H9 (cell line): ENCODE measurements at regions not wholly inside any gene's neighbourhood (a gene's known extent, or its start where the extent isn't known, plus 50 kb on each side); places are given as distances from the start of the nearest gene placed in this dataset.

Experiments used
- DNase-seq: peaks from one replicate; pipeline ENCODE4 v3.0.0-alpha.2; 2017
- H2AFZ ChIP-seq: one replicate; pipeline ENCODE4 v1.6.1; 2013; ENCODE audit warnings: mild to moderate bottlenecking, low read length, control low read depth, moderate library complexity
- H2AK5ac ChIP-seq: 2 replicates; pipeline ENCODE4 v1.6.1; 2013; ENCODE audit warnings: low read length, control low read depth, mixed read lengths; ENCODE audit not compliant: insufficient read length
- H2BK120ac ChIP-seq: one replicate; pipeline ENCODE4 v1.6.1; 2013; ENCODE audit warnings: low read depth, mild to moderate bottlenecking, low read length, control low read depth, inconsistent platforms; ENCODE audit not compliant: poor library complexity, severe bottlenecking
- H2BK12ac ChIP-seq: 2 replicates; pipeline ENCODE4 v1.6.1; 2013; ENCODE audit warnings: low read length, control low read depth, mixed read lengths, low read depth; ENCODE audit not compliant: insufficient read length
- H2BK15ac ChIP-seq: 2 replicates; pipeline ENCODE4 v1.6.1; 2013; ENCODE audit warnings: low read depth, low read length, control low read depth
- H2BK20ac ChIP-seq: one replicate; pipeline ENCODE4 v1.6.1; 2013; ENCODE audit warnings: low read depth, mild to moderate bottlenecking, low read length, control low read depth, inconsistent platforms; ENCODE audit not compliant: poor library complexity, severe bottlenecking
- H2BK5ac ChIP-seq: 2 replicates; pipeline ENCODE4 v1.6.1; 2013; ENCODE audit warnings: low read length, control low read depth, mixed read lengths; ENCODE audit not compliant: insufficient read length
- H3K14ac ChIP-seq: 2 replicates; pipeline ENCODE4 v1.6.1; 2013; ENCODE audit warnings: low read length, control low read depth; ENCODE audit not compliant: insufficient read depth
- H3K18ac ChIP-seq: 2 replicates; pipeline ENCODE4 v1.6.1; 2013; ENCODE audit warnings: low read depth, mild to moderate bottlenecking, mixed read lengths, low read length, control low read depth; ENCODE audit not compliant: insufficient read length
- H3K23ac ChIP-seq: 2 replicates; pipeline ENCODE4 v1.6.1; 2013; ENCODE audit warnings: low read length, control low read depth, mixed read lengths, low read depth; ENCODE audit not compliant: insufficient read length
- H3K23me2 ChIP-seq: 2 replicates; pipeline ENCODE4 v1.6.1; 2013; ENCODE audit warnings: low read depth, mild to moderate bottlenecking, mixed read lengths, low read length, control low read depth; ENCODE audit not compliant: insufficient read length, poor library complexity, severe bottlenecking
- H3K27ac ChIP-seq: 2 replicates; pipeline ENCODE4 v1.5.1; 2013; ENCODE audit warnings: low read length, control low read depth, mixed read lengths, low read depth; ENCODE audit not compliant: insufficient read length
- H3K27me3 ChIP-seq: 2 replicates; pipeline ENCODE4 v1.6.1; 2013; ENCODE audit warnings: low read length, control low read depth, inconsistent platforms; ENCODE audit not compliant: insufficient read depth
- H3K4ac ChIP-seq: 2 replicates; pipeline ENCODE4 v1.6.1; 2013; ENCODE audit warnings: low read depth, mild to moderate bottlenecking, control low read depth, inconsistent platforms, low read length, moderate library complexity
- H3K4me1 ChIP-seq: 2 replicates; pipeline ENCODE4 v1.6.1; 2013; ENCODE audit warnings: low read length, control low read depth, inconsistent platforms; ENCODE audit not compliant: insufficient read depth
- H3K4me2 ChIP-seq: 2 replicates; pipeline ENCODE4 v1.6.1; 2013; ENCODE audit warnings: low read length, control low read depth, mixed read lengths; ENCODE audit not compliant: insufficient read length, insufficient read depth
- H3K56ac ChIP-seq: 2 replicates; pipeline ENCODE4 v1.6.1; 2013; ENCODE audit warnings: low read depth, mild to moderate bottlenecking, mixed read lengths, low read length, control low read depth; ENCODE audit not compliant: insufficient read length
- H3K79me1 ChIP-seq: 2 replicates; pipeline ENCODE4 v1.6.1; 2013; ENCODE audit warnings: low read depth, mild to moderate bottlenecking, moderate library complexity, low read length, control low read depth, inconsistent platforms; ENCODE audit not compliant: insufficient read depth, poor library complexity, severe bottlenecking
- H3K79me2 ChIP-seq: 2 replicates; pipeline ENCODE4 v1.6.1; 2013; ENCODE audit warnings: low read length, control low read depth, inconsistent platforms; ENCODE audit not compliant: insufficient read depth
- H3K9ac ChIP-seq: 2 replicates; pipeline ENCODE4 v1.6.1; 2013; ENCODE audit warnings: low read length, control low read depth, mixed read lengths; ENCODE audit not compliant: insufficient read length; ENCODE audit errors: extremely low read depth
- H3K9me3 ChIP-seq: one replicate; pipeline ENCODE4 v1.6.1; 2013; ENCODE audit warnings: low read depth, low read length, inconsistent platforms; ENCODE audit not compliant: control insufficient read depth
- H3T11ph ChIP-seq: one replicate; pipeline ENCODE4 v1.6.1; 2013; ENCODE audit warnings: mild to moderate bottlenecking, low read length, control low read depth, inconsistent platforms
- H4K20me1 ChIP-seq: one replicate; pipeline ENCODE4 v1.6.1; 2013; ENCODE audit not compliant: control insufficient read depth, insufficient read length, insufficient read depth
- H4K5ac ChIP-seq: 2 replicates; pipeline ENCODE4 v1.6.1; 2013; ENCODE audit warnings: low read depth, mild to moderate bottlenecking, mixed read lengths, low read length, control low read depth; ENCODE audit not compliant: insufficient read length
- H4K8ac ChIP-seq: replicated peaks from 2 replicates; pipeline ENCODE4 v1.6.1; 2013; ENCODE audit warnings: low read length, control low read depth, mixed read lengths, low read depth; ENCODE audit not compliant: insufficient read length
- H4K91ac ChIP-seq: 2 replicates; pipeline ENCODE4 v1.6.1; 2013; ENCODE audit warnings: low read depth, mild to moderate bottlenecking, moderate library complexity, mixed read lengths, low read length, control low read depth; ENCODE audit not compliant: insufficient read length
- H3K27ac Mint-ChIP-seq, 3 experiments: 2 replicates in 2 of 3; 3 replicates in 1 of 3; pipeline ENCODE4 v1.8.0; 2020 to 2021; ENCODE audit warnings: mixed read lengths in 3 of 3, mild to moderate bottlenecking in 1 of 3, moderate library complexity in 1 of 3
- H3K27me3 Mint-ChIP-seq: 2 replicates; pipeline ENCODE4 v1.8.0; 2021; ENCODE audit warnings: low read depth, mild to moderate bottlenecking, moderate library complexity, mixed read lengths
- H3K36me3 Mint-ChIP-seq, 3 experiments: 2 replicates in 2 of 3; 3 replicates in 1 of 3; pipeline ENCODE4 v1.8.0; 2020 to 2021; ENCODE audit warnings: low read depth in 3 of 3, mixed read lengths in 3 of 3; ENCODE audit not compliant: insufficient read depth in 1 of 3
- H3K4me1 Mint-ChIP-seq, 2 experiments: 2 replicates each; pipeline ENCODE4 v1.8.0; 2020; ENCODE audit warnings: mixed read lengths in 2 of 2
- H3K4me3 Mint-ChIP-seq, 2 experiments: 2 replicates in 1 of 2; 3 replicates in 1 of 2; pipeline ENCODE4 v1.8.0; 2020 to 2021; ENCODE audit warnings: mild to moderate bottlenecking in 2 of 2, mixed read lengths in 2 of 2, moderate library complexity in 1 of 2
- H3K9me3 Mint-ChIP-seq, 2 experiments: 2 replicates in 1 of 2; 3 replicates in 1 of 2; pipeline ENCODE4 v1.8.0; 2020; ENCODE audit warnings: mild to moderate bottlenecking in 2 of 2, mixed read lengths in 2 of 2, moderate library complexity in 1 of 2
- CTCF ChIP-seq: fragments of 200-600 bp; sonication (generic); conservative IDR thresholded peaks from 3 replicates; pipeline ENCODE4 v1.8.0; 2021; ENCODE audit warnings: antibody characterized with exemption, mild to moderate bottlenecking
- WGBS: extraction: QIAGEN DNeasy Blood & Tissue Kit; methylation state at CpG from one replicate; pipeline ENCODE4 v1.1.7; 2013; ENCODE audit warnings: missing lambda C conversion rate, low lambda C conversion rate, mixed read lengths; ENCODE audit not compliant: insufficient read length; ENCODE audit errors: extremely low coverage; 5-methylcytosine and 5-hydroxymethylcytosine counted together

GRCh38 chr3:82306189-82306588, 544.7 kb upstream of the GBE1 start:
- TF ChIP-seq CTCF = no peak
- H3K4me3 Mint-ChIP-seq = no peak overlapping the region
- no peaks in the 10 kb centered on the region for H3K23me2 ChIP-seq
- H3T11ph ChIP-seq = no peak overlapping the region
- no peak overlapping the region for H2BK12ac ChIP-seq
- H3K4me1 Mint-ChIP-seq = no peaks in the 10 kb centered on the region
- H2AFZ ChIP-seq = no peak overlapping the region
- no peak overlapping the region for H2BK5ac ChIP-seq
- no peak overlapping the region for H2BK15ac ChIP-seq
- no peak overlapping the region for H4K8ac ChIP-seq
- H3K27ac Mint-ChIP-seq = no peak overlapping the region
- H4K5ac ChIP-seq = no peak overlapping the region
- H3K4me2 ChIP-seq = no peak overlapping the region
- no peaks in the 10 kb centered on the region for H3K27me3 Mint-ChIP-seq
- peaks cover 0 to 3% (median 0%) of the 10 kb centered on the region in 3 experiments; a peak in 1 of 7 replicates for H3K36me3 Mint-ChIP-seq
- H3K18ac ChIP-seq = no peak overlapping the region
- H4K20me1 ChIP-seq = no peaks in the 10 kb centered on the region
- no peak overlapping the region for H2BK20ac ChIP-seq
- no peak overlapping the region for H2AK5ac ChIP-seq
- DNase-seq = no peak
- no CpG with 5 or more reads among the region's 1 CpG for WGBS
- no peak overlapping the region for H3K56ac ChIP-seq
- H3K9me3 Mint-ChIP-seq = 0 out of 5 replicates have a peak, but pooled peaks cover 0 to 5% of the 10 kb centered on the region in 2 experiments
- H3K79me2 ChIP-seq = no peaks in the 10 kb centered on the region
- no peak overlapping the region for H3K23ac ChIP-seq
- no peak overlapping the region for H2BK120ac ChIP-seq
- H3K4me1 ChIP-seq = no peaks in the 10 kb centered on the region
- no peaks in the 10 kb centered on the region for H3K79me1 ChIP-seq
- H3K27me3 ChIP-seq = no peaks in the 10 kb centered on the region
- no peak overlapping the region for H3K27ac ChIP-seq
- H3K14ac ChIP-seq = no peak overlapping the region
- H3K9me3 ChIP-seq = no peaks in the 10 kb centered on the region
- no peak overlapping the region for H3K4ac ChIP-seq
- no peak overlapping the region for H3K9ac ChIP-seq
- H4K91ac ChIP-seq = no peak overlapping the region
